ENCODE measurements at regions not wholly inside any gene's neighbourhood (a gene's known extent, or its start where the extent isn't known, plus 50 kb on each side); places are given as distances from the start of the nearest gene placed in this dataset.

- no peaks in the 10 kb centered on the region for H3K36me3 ChIP-seq (ENCODE audit: low read depth)
- no peak overlapping the region for H3K4me3 ChIP-seq (ENCODE audit: severe bottlenecking)
- H3K27ac ChIP-seq (ENCODE audit: poor library complexity, severe bottlenecking): no peak overlapping the region
- TF ChIP-seq CTCF (IDR thresholded peaks at IDR 0.05; ENCODE audit: poor library complexity, severe bottlenecking): no peak
- no peaks in the 10 kb centered on the region for H3K4me1 ChIP-seq (ENCODE audit: insufficient read depth, poor library complexity, severe bottlenecking)
- no peaks in the 10 kb centered on the region for H3K9me3 ChIP-seq (ENCODE audit: severe bottlenecking)
- DNase-seq (ENCODE audit: low spot score): no peak
- no peak for ATAC-seq (ENCODE audit: low read depth)
- peaks cover 5% of the 10 kb centered on the region for H3K27me3 ChIP-seq (ENCODE audit: insufficient read depth, poor library complexity, severe bottlenecking)
These were observed 409.3 kb downstream of the MTX2 start for GRCh38 chr2:176678571-176678970.

DNA sequence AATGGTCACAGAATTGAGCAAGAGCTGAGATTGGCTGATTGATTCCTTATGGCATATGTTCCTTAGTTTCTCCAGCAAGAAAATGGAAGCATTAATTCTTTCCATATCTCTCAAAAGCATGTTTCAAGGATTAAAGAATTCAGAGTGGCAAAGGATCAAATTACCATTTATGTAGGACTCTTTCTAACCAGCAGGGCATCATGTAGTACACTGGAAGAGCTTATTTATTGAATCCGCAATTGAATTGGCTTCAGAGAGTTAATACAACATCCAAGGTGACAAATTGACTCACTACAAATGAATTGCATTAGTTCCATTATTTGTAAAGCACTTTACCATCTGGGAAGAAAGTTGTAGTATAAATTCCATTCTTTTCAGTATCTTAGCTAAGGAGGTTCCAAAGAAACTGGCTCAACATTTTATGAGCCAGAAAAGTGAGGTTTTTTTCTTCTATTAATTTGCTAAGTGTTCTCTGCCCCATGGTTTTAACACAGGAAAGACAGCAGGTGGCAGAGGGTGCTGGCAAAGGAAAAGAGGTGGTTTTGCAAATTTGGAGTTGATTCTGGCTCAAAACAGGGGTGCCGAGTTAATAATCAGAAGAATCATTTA, 409.9 kb downstream of the MTX2 start:
- no peaks in the 10 kb centered on the region for H3K9me3 ChIP-seq (ENCODE audit: severe bottlenecking)
- DNase-seq (ENCODE audit: low spot score): no peak
- ATAC-seq (ENCODE audit: low read depth): no peak
- H3K36me3 ChIP-seq (ENCODE audit: low read depth): no peaks in the 10 kb centered on the region
- H3K4me1 ChIP-seq (ENCODE audit: insufficient read depth, poor library complexity, severe bottlenecking): no peaks in the 10 kb centered on the region
- peaks cover 10% of the 10 kb centered on the region for H3K27me3 ChIP-seq (ENCODE audit: insufficient read depth, poor library complexity, severe bottlenecking)
- no peak overlapping the region for H3K4me3 ChIP-seq (ENCODE audit: severe bottlenecking)
- no peak overlapping the region for H3K27ac ChIP-seq (ENCODE audit: poor library complexity, severe bottlenecking)
- TF ChIP-seq CTCF (IDR thresholded peaks at IDR 0.05; ENCODE audit: poor library complexity, severe bottlenecking): no peak

GRCh38 chr2:176680916-176681516, 411.8 kb downstream of the MTX2 start:
- no peak overlapping the region for H3K4me3 ChIP-seq (ENCODE audit: severe bottlenecking)
- ATAC-seq (ENCODE audit: low read depth) (no peak), DNase-seq (ENCODE audit: low spot score) (no peak)
- no peak overlapping the region for H3K27ac ChIP-seq (ENCODE audit: poor library complexity, severe bottlenecking)
- peaks cover 12% of the 10 kb centered on the region for H3K27me3 ChIP-seq (ENCODE audit: insufficient read depth, poor library complexity, severe bottlenecking)
- no peak for TF ChIP-seq CTCF (IDR thresholded peaks at IDR 0.05; ENCODE audit: poor library complexity, severe bottlenecking)
- H3K4me1 ChIP-seq (ENCODE audit: insufficient read depth, poor library complexity, severe bottlenecking): no peaks in the 10 kb centered on the region
- H3K9me3 ChIP-seq (ENCODE audit: severe bottlenecking): no peaks in the 10 kb centered on the region
- H3K36me3 ChIP-seq (ENCODE audit: low read depth): no peaks in the 10 kb centered on the region

- Histone ChIP-seq H3K27me3 (ENCODE audit: insufficient read depth, poor library complexity, severe bottlenecking) (peaks cover 12% of the 10 kb centered on the region), H3K36me3 (ENCODE audit: low read depth) (no peaks in the 10 kb centered on the region), H3K4me3 (ENCODE audit: severe bottlenecking) (no peak overlapping the region), H3K27ac (ENCODE audit: poor library complexity, severe bottlenecking) (no peak overlapping the region), H3K9me3 (ENCODE audit: severe bottlenecking) (no peaks in the 10 kb centered on the region), H3K4me1 (ENCODE audit: insufficient read depth, poor library complexity, severe bottlenecking) (no peaks in the 10 kb centered on the region)
- TF ChIP-seq CTCF (IDR thresholded peaks at IDR 0.05; ENCODE audit: poor library complexity, severe bottlenecking): no peak
- ATAC-seq (ENCODE audit: low read depth) (no peak), DNase-seq (ENCODE audit: low spot score) (no peak)
These were observed 412.4 kb downstream of the MTX2 start for GRCh38 chr2:176681584-176682115.

DNA sequence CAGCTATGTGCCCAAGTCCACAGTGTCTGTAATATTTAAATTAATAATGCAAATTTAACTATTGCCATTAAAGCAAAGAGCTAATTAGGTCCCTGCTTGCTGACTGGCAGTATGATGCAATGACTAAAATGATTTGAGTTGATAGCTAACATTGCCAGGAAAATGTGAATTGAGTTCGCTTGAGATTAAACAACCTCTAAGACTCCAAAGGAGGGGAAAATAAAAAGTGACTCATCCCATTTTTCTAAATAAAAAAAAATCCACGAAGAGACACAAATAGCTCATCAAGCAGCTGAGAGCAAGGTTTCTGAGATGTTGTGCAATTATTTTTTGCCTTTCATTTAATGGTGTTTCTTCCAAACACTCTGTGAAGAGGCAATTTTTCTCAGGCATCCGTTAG, 413.0 kb downstream of the MTX2 start:
- ATAC-seq (ENCODE audit: low read depth): no peak
- Histone ChIP-seq H3K4me1 (ENCODE audit: insufficient read depth, poor library complexity, severe bottlenecking) (no peaks in the 10 kb centered on the region), H3K27me3 (ENCODE audit: insufficient read depth, poor library complexity, severe bottlenecking) (peaks cover 12% of the 10 kb centered on the region)

More for the DNA sequence above, 413.0 kb downstream of the MTX2 start:
- Histone ChIP-seq H3K27ac (ENCODE audit: poor library complexity, severe bottlenecking) (no peak overlapping the region), H3K9me3 (ENCODE audit: severe bottlenecking) (no peaks in the 10 kb centered on the region), H3K4me3 (ENCODE audit: severe bottlenecking) (no peak overlapping the region), H3K36me3 (ENCODE audit: low read depth) (no peaks in the 10 kb centered on the region)
- DNase-seq (ENCODE audit: low spot score): no peak
- no peak for TF ChIP-seq CTCF (IDR thresholded peaks at IDR 0.05; ENCODE audit: poor library complexity, severe bottlenecking)

Measured in RWPE2 (cell line).